Activated T-helper 2 cell treated with anti-CD3 and anti-CD28 coated beads, Interferon-gamma antibody, Interleukin-2, Interleukin-4, amounts not matched to agents 10 μg/mL and 5 μg/mL and 100 μg/mL, durations not matched to agents 14 hours and 24 hours and 36 hours (primary cell): ENCODE measurements at regions not wholly inside any gene's neighbourhood (a gene's known extent, or its start where the extent isn't known, plus 50 kb on each side); places are given as distances from the start of the nearest gene placed in this dataset.

Experiments
- DNase-seq: peaks from one replicate; pipeline ENCODE4 v3.0.0; 2021; ENCODE audit warnings: low spot score
- H3K27ac Mint-ChIP-seq: one replicate; pipeline ENCODE4 v1.8.0; 2021; ENCODE audit warnings: mixed read lengths
- H3K27me3 Mint-ChIP-seq: one replicate; pipeline ENCODE4 v1.8.0; 2021; ENCODE audit warnings: low read depth, mixed read lengths
- H3K36me3 Mint-ChIP-seq: one replicate; pipeline ENCODE4 v1.8.0; 2021; ENCODE audit warnings: low read depth, mixed read lengths
- H3K4me1 Mint-ChIP-seq: one replicate; pipeline ENCODE4 v1.8.0; 2021; ENCODE audit warnings: low read depth, mixed read lengths
- H3K4me3 Mint-ChIP-seq: one replicate; pipeline ENCODE4 v1.8.0; 2021; ENCODE audit warnings: low read depth, mild to moderate bottlenecking, moderate library complexity, mixed read lengths
- H3K9me3 Mint-ChIP-seq: one replicate; pipeline ENCODE4 v1.8.0; 2021; ENCODE audit warnings: mixed read lengths
- intact Hi-C: fragments of 100-400 bp; cut with micrococcal nuclease; formaldehyde crosslinking; loops from one replicate; pipeline ENCODE4 v1.15.1; 2023

GRCh38 chr13:22589880-22590279 is 590.9 kb upstream of the SGCG start:
- no peak for DNase-seq
- Mint-ChIP-seq H3K4me1 (no peaks in the 10 kb centered on the region), H3K27ac (no peak overlapping the region), H3K4me3 (no peak overlapping the region), H3K9me3 (peaks cover 31% of the 10 kb centered on the region), H3K36me3 (no peaks in the 10 kb centered on the region), H3K27me3 (no peaks in the 10 kb centered on the region)
- intact Hi-C loops: no loop called here

- DNase-seq: no peak
- H3K4me1 Mint-ChIP-seq: no peaks in the 10 kb centered on the region
- no peak overlapping the region for H3K4me3 Mint-ChIP-seq
- intact Hi-C loops: no loop called here
- H3K9me3 Mint-ChIP-seq: peaks cover 17% of the 10 kb centered on the region
- H3K27ac Mint-ChIP-seq: no peak overlapping the region
- no peaks in the 10 kb centered on the region for H3K36me3 Mint-ChIP-seq
- H3K27me3 Mint-ChIP-seq: no peaks in the 10 kb centered on the region
Observed at GRCh38 chr13:22592515-22592914, 588.3 kb upstream of the SGCG start.

- no peak for DNase-seq
- Mint-ChIP-seq H3K4me3 (no peak overlapping the region), H3K36me3 (no peaks in the 10 kb centered on the region), H3K27me3 (no peaks in the 10 kb centered on the region), H3K4me1 (no peaks in the 10 kb centered on the region), H3K9me3 (peaks cover 7% of the 10 kb centered on the region), H3K27ac (no peak overlapping the region)
- intact Hi-C loops: no loop called here
Observed at GRCh38 chr13:22594041-22594440, 586.7 kb upstream of the SGCG start.

- Mint-ChIP-seq H3K36me3 (no peaks in the 10 kb centered on the region), H3K27ac (no peak overlapping the region), H3K4me1 (no peaks in the 10 kb centered on the region), H3K4me3 (no peak overlapping the region), H3K27me3 (no peaks in the 10 kb centered on the region), H3K9me3 (peaks cover 6% of the 10 kb centered on the region)
- no peak for DNase-seq
- intact Hi-C loops: no loop called here
Observed at GRCh38 chr13:22596171-22596863, 584.5 kb upstream of the SGCG start.

- Mint-ChIP-seq H3K36me3 (no peaks in the 10 kb centered on the region), H3K27me3 (no peaks in the 10 kb centered on the region), H3K27ac (no peak overlapping the region), H3K9me3 (peaks cover 18% of the 10 kb centered on the region), H3K4me3 (no peak overlapping the region), H3K4me1 (no peaks in the 10 kb centered on the region)
- DNase-seq: no peak
- intact Hi-C loops: no loop called here
Observed at GRCh38 chr13:22599156-22599555, 581.6 kb upstream of the SGCG start.

- H3K4me1 Mint-ChIP-seq: no peaks in the 10 kb centered on the region
- H3K9me3 Mint-ChIP-seq: peaks cover 13% of the 10 kb centered on the region
- no peak overlapping the region for H3K4me3 Mint-ChIP-seq
- H3K36me3 Mint-ChIP-seq: no peaks in the 10 kb centered on the region
- intact Hi-C loops: no loop called here
- DNase-seq: no peak
- no peaks in the 10 kb centered on the region for H3K27me3 Mint-ChIP-seq
- no peak overlapping the region for H3K27ac Mint-ChIP-seq
Observed at GRCh38 chr13:22618002-22618401, 562.8 kb upstream of the SGCG start.

- no peak overlapping the region for H3K27ac Mint-ChIP-seq
- DNase-seq: no peak
- no peaks in the 10 kb centered on the region for H3K27me3 Mint-ChIP-seq
- intact Hi-C loops: no loop called here
- H3K4me3 Mint-ChIP-seq: no peak overlapping the region
- H3K4me1 Mint-ChIP-seq: no peaks in the 10 kb centered on the region
- peaks cover 33% of the 10 kb centered on the region for H3K9me3 Mint-ChIP-seq
- no peaks in the 10 kb centered on the region for H3K36me3 Mint-ChIP-seq
Observed at GRCh38 chr13:22625691-22626090, 555.1 kb upstream of the SGCG start.

- DNase-seq: no peak
- peaks cover 43% of the 10 kb centered on the region for H3K9me3 Mint-ChIP-seq
- H3K27ac Mint-ChIP-seq: no peak overlapping the region
- no peaks in the 10 kb centered on the region for H3K27me3 Mint-ChIP-seq
- H3K36me3 Mint-ChIP-seq: no peaks in the 10 kb centered on the region
- intact Hi-C loops: no loop called here
- H3K4me3 Mint-ChIP-seq: no peak overlapping the region
- no peaks in the 10 kb centered on the region for H3K4me1 Mint-ChIP-seq
Observed at GRCh38 chr13:22629374-22629773, 551.4 kb upstream of the SGCG start.

- Mint-ChIP-seq H3K36me3 (no peaks in the 10 kb centered on the region), H3K4me1 (no peaks in the 10 kb centered on the region), H3K27me3 (no peaks in the 10 kb centered on the region), H3K27ac (no peak overlapping the region), H3K4me3 (no peak overlapping the region), H3K9me3 (peaks cover 18% of the 10 kb centered on the region)
- DNase-seq: no peak
- intact Hi-C loops: no loop called here
Observed at GRCh38 chr13:22642088-22642487, 538.7 kb upstream of the SGCG start.

GRCh38 chr13:22644941-22645340 is 535.8 kb upstream of the SGCG start:
- Mint-ChIP-seq H3K27me3 (no peaks in the 10 kb centered on the region), H3K27ac (no peak overlapping the region), H3K36me3 (no peaks in the 10 kb centered on the region), H3K9me3 (peaks cover 14% of the 10 kb centered on the region), H3K4me3 (no peak overlapping the region), H3K4me1 (no peaks in the 10 kb centered on the region)
- DNase-seq: no peak
- intact Hi-C loops: no loop called here

- Mint-ChIP-seq H3K27me3 (no peaks in the 10 kb centered on the region), H3K4me1 (no peaks in the 10 kb centered on the region), H3K27ac (no peak overlapping the region), H3K36me3 (no peaks in the 10 kb centered on the region), H3K9me3 (peaks cover 14% of the 10 kb centered on the region), H3K4me3 (no peak overlapping the region)
- no peak for DNase-seq
- intact Hi-C loops: no loop called here
Observed at GRCh38 chr13:22647156-22647850, 533.5 kb upstream of the SGCG start.

- Mint-ChIP-seq H3K27ac (no peak overlapping the region), H3K4me1 (no peaks in the 10 kb centered on the region), H3K27me3 (no peaks in the 10 kb centered on the region), H3K9me3 (peaks cover 13% of the 10 kb centered on the region), H3K36me3 (no peaks in the 10 kb centered on the region), H3K4me3 (no peak overlapping the region)
- no peak for DNase-seq
- intact Hi-C loops: no loop called here
Observed at GRCh38 chr13:22648320-22648801, 532.4 kb upstream of the SGCG start.

- no peaks in the 10 kb centered on the region for H3K27me3 Mint-ChIP-seq
- no peaks in the 10 kb centered on the region for H3K9me3 Mint-ChIP-seq
- intact Hi-C loops: no loop called here
- H3K36me3 Mint-ChIP-seq: no peaks in the 10 kb centered on the region
- DNase-seq: no peak
- no peak overlapping the region for H3K4me3 Mint-ChIP-seq
- H3K4me1 Mint-ChIP-seq: no peaks in the 10 kb centered on the region
- no peak overlapping the region for H3K27ac Mint-ChIP-seq
Observed at GRCh38 chr13:22652796-22653195, 528.0 kb upstream of the SGCG start.
